ENCODE measurements at regions not wholly inside any gene's neighbourhood (a gene's known extent, or its start where the extent isn't known, plus 50 kb on each side); places are given as distances from the start of the nearest gene placed in this dataset.

DNA sequence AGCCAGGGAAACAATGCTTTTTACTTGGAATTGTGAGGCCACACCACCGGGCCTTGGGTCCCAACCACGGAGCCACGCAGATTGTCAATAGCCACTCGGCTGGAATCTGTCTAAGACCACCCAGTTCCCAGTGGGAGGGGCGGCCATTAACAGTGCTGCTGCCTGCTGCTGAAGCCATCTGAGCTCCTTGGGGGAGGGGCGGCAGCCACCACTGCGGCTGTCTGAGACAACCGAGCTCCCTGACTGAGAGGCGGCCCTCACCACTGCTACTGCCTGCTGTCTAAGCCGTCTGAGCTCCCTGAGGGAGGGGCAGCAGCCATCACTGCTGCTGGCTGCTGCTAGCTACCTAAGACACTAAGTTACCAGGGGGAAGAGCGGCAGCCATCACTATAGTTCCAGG lies 64.3 kb downstream of the DMRTA2 start:
- DNase-seq (ENCODE audit: low read depth in 2 of 2), result no peak

GRCh38 chr1:50357186-50357585 lies 66.1 kb downstream of the DMRTA2 start:
- DNase-seq (ENCODE audit: low read depth in 2 of 2), result no peak

DNA sequence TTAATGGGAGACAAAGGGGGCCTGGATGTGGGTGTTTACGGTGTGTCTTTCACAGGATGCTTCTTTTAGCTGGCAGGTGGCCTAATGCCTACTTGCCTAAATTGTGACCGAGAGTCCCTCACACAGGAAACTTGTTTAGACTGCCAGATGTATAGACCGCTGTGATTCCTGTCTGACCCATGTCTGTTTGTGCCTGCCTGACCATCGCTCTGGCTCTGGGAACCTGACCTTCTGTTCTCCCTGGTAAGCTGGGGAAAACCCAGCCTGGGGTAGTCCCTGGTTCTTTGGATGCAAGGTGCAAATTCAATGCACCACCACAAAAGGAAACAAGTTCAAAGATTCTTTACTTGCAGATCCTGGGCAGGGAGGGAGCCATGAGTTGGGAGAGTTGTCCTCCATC lies 68.4 kb downstream of the DMRTA2 start:
- DNase-seq (ENCODE audit: low read depth in 2 of 2), result no peak

DNA sequence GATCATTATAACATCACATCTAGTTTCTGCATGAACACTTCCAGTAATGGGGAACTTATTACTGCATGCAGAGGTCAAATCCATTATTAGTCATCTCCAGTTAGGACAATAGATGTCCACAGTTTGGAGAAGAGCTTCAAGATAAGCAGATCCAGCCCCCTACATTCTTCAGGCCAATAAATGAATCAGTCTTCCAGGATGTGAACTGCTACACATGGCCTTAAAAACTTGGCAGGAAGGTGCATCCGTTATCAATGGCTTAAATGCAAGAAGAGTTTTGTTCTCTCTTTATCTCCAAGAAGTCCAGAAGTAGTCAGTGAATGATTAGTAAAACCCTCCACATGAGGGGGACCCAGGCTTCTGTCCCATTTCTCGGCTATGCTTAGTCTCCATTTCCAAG lies 70.8 kb downstream of the DMRTA2 start:
- no peak for DNase-seq (ENCODE audit: low read depth in 2 of 2)

DNA sequence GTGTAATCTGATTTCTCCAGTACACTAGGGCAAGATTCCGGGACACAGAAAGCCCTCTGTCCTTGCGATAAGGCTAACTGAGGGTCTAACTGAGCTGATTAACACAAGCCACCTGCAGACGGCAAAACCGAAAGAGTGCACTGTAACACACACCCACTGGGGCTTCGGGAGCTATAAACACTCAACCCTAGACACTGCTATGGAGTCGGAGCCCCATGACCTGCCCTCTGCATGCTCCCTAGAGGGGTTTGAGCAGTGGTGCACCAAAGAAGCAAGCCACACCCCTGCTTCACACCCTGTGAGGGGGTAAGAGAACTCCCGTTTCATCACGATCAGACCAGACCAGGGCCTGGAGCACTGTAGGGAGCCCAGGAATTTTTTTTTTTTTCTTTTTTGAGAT lies 72.4 kb downstream of the DMRTA2 start:
- DNase-seq (ENCODE audit: low read depth in 2 of 2), result no peak

- DNase-seq (ENCODE audit: low read depth in 2 of 2), result no peak
These were observed 72.8 kb downstream of the DMRTA2 start for GRCh38 chr1:50350421-50350820.

DNA sequence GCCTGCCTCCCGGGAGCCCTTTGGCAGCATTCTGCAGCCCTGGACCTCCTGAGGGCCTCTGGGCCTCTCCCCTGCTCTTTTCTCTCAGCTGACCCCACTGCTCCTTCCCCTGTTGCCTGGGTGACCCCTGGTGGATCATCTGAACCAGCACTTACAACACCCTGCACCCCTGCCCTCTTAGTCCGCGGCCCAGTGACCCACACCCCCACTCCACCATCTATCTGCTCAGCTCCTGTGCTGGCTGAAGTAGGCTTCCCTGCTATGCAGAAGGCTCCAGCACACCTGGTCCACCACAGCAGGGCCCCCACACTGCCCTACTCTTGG lies 74.0 kb downstream of the DMRTA2 start:
- DNase-seq (ENCODE audit: low read depth in 2 of 2), result no peak

GRCh38 chr1:50348449-50349241 lies 74.6 kb downstream of the DMRTA2 start:
- DNase-seq (ENCODE audit: low read depth in 2 of 2), result peak; percentile 41 to 42

DNA sequence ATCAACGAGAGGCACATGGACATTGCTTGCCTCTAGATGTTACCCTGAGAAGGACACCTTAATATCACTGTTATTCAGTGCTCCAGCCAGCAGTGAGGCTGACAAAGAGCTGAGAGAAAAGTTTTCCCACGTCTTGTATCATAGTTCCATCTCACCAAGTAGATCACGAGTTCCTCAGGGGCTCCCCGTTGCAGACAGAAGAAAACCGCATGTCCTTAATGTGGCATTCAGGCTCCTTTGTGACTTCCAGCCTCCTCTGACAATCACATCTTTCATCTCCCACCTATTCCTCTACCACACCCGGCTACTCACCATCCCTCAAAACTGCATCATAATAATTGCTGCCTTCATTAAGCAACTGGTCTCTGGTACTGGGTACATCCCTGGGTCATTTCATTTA lies 75.3 kb downstream of the DMRTA2 start:
- DNase-seq (ENCODE audit: low read depth in 2 of 2), result no peak

DNA sequence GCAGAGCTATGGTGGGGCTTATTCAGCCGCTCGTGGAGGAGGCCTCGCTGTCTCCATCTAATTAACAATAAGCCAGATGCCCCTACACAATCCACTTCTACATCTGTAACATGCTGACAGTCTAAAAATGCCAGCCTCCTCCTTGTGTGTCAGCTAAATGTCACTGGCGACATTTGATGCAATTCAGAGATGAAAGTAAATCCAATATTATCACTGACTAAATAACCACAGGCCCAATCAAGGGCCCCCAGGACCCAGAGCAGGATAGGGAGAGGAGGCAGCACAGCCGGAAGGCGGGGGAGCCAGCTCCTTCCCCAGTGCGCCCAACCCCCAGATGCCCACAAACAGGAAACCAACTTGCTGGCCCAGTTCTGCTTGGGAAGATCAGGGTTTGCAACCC lies 76.6 kb downstream of the DMRTA2 start:
- DNase-seq (ENCODE audit: low read depth in 2 of 2), result no peak

- no peak for DNase-seq (ENCODE audit: low read depth in 2 of 2)
These were observed 79.9 kb downstream of the DMRTA2 start for GRCh38 chr1:50343323-50343722.

- DNase-seq (ENCODE audit: low read depth in 2 of 2), result no peak
These were observed 80.7 kb downstream of the DMRTA2 start for GRCh38 chr1:50342525-50342924.

DNA sequence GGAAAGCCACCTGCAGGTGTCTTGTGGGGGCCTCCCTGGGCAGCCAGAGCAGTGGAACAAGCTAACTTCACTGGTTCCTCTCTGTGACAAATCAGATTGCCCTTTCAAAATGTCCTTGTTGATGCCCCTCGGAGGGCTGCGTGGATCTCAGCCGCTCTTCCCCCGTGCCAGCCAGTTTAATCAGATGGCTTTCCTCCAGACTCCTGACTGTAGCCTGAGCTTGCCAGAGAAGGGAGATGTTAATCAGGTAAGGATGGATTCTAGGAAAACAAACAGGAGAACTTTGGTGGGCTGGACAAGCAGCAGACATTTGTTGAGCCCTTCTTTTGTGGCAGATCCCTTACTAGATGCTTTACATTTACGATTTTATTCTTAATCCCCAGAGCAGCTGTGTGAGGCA lies 88.2 kb downstream of the DMRTA2 start:
- no peak for DNase-seq (ENCODE audit: low read depth in 2 of 2)

DNA sequence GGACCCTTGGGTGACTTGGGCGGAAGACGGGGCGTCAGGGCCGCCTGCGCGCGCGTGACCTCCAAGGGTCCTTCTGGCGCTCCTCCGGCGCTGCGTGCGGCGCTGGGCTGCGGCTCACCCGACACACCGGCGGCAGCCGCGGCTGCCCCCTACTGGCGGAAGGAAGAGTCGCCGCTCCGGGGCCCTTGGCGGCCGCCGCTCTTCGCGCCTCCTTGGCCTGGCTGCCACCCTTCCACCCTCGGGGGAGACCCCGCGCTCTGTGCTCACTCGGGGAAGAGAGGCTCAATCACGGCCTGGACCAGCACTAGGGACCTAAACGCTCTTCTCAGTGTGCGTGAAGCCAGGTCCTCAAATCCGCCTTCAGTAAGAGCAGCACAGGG lies 89.7 kb downstream of the DMRTA2 start:
- no peak for DNase-seq (ENCODE audit: low read depth in 2 of 2)

DNA sequence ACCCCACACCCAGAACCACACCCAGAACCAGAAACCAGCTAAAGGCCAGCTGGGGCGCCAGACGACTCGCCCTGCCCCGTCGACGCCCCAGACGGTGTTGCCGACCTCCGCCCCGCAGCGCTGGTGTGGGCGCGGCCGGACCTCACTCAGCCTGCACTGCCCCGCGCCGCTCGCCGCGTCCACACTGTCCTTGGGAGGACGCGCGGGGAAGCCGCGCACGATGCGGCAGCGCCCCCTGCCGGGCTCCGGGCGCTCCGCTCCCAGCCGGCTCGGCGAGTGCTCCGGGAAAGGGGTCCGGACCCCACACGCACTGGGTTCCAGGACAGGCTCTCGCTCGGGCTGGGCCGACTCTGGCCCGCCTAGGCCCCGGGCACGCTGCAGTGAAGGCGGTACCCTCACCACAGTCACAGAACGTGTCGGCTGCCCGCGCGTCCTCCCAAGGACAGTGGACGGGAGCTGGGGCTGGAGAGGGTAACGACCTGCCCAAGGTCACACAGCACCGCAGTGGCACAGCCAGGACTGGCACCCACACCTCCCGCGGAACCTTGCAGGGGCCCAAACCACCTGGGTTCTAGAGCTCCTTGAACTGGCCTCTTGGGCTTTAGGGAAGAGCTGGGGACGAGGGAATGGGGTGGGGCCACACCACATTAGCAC lies 90.2 kb downstream of the DMRTA2 start:
- peak in 1 of 2 experiments; percentile 10 for DNase-seq (ENCODE audit: low read depth in 2 of 2)

GRCh38 chr1:50329332-50329932 lies 93.8 kb downstream of the DMRTA2 start:
- no peak for DNase-seq (ENCODE audit: low read depth in 2 of 2)

GRCh38 chr1:50328552-50328951 lies 94.7 kb downstream of the DMRTA2 start:
- no peak for DNase-seq (ENCODE audit: low read depth in 2 of 2)

GRCh38 chr1:50326026-50326425 lies 97.2 kb downstream of the DMRTA2 start:
- no peak for DNase-seq (ENCODE audit: low read depth in 2 of 2)

DNA sequence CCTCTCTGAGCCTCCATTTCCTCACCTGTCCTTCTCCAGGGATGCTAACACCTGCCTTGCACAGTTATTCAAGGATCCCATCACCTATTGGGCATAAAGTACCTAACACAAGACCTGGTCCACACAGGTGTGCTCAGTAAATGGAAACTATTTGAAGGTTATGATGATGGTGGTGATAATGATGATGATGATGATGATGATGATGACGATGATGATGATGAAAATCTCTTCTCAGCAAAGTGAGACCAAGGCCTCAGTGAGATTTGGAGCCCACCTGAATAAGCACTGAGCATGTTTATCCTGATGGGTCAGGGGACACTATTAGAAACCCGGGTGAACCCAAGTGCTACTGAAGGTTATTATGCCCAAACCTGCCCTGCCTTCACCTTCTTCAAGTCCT lies 100.7 kb downstream of the DMRTA2 start:
- DNase-seq (ENCODE audit: low read depth in 2 of 2), result no peak

- DNase-seq (ENCODE audit: low read depth in 2 of 2), result no peak
These were observed 104.8 kb downstream of the DMRTA2 start for GRCh38 chr1:50318428-50318827.

DNA sequence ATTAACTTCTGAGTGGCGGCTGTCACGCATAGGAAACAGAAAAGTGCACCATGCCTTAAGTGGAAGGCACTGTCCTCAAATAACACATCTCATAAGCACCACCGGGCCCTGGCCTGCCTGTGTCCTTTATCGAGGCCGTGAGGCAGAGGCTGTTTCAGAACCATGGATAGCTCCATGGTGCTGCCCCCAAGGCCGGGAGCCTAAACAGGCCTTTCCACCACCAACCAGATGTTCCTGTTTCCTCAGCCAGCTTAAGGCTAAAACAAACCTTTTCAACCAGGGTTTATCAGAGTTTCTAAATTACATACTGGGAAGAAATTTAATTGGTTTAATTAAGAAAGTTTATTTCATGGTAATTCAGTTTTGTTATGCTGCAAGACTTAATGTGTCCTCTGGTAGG lies 114.4 kb downstream of the DMRTA2 start:
- no peak for DNase-seq (ENCODE audit: low read depth in 2 of 2)

DNA sequence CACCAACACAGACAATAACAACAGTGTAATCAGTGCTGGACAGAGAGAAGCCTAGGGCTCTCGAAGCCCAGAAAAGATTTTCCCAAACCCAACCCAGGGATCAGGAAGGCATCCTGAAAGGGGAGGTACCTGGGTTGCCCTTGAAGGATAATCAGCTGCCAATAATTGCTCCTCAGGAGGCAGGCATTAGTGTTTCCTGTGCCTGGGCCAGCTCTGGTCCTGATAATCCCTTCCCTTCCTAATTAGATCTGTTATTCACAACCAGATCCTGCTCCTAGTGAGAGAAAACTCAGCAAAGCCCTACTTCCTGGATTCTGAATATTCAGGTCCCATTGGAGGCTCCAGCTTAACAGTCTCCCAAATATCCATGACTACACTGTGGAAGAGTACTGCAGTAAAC lies 117.4 kb downstream of the DMRTA2 start:
- DNase-seq (ENCODE audit: low read depth in 2 of 2), result no peak

GRCh38 chr1:50300297-50300696 lies 122.9 kb downstream of the DMRTA2 start:
- DNase-seq (ENCODE audit: low read depth in 2 of 2), result no peak

Measured in fibroblast of skin of left biceps (primary cell).